ENCODE measurements at regions not wholly inside any gene's neighbourhood (a gene's known extent, or its start where the extent isn't known, plus 50 kb on each side); places are given as distances from the start of the nearest gene placed in this dataset.
"Not testable (repeated sequence)": the region's sequence is repeated elsewhere in the genome, so short reads cannot be mapped to it uniquely, and the experiment has no call there.

DNA sequence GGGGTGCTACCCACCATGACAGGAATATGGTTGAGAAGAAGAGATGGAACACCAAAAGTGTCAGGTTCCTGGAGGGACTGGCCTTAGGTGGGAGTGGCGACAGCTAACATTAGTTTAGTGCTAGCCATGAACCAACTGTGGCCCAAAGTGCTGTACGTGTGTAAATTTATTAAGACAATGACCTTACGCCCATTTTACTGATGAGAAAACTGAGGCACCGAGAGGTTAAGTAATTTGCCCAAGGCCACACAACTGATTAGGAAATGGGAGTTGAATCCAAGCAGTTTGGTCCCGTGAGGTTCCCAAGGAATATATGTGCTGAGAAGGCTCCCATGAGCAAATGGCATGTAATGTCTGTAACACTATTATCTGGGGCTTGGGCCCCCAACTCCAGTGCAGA is 109.5 kb upstream of the SLC1A4 start:
- DNase-seq (ENCODE audit: low read depth in 2 of 2), result no peak

DNA sequence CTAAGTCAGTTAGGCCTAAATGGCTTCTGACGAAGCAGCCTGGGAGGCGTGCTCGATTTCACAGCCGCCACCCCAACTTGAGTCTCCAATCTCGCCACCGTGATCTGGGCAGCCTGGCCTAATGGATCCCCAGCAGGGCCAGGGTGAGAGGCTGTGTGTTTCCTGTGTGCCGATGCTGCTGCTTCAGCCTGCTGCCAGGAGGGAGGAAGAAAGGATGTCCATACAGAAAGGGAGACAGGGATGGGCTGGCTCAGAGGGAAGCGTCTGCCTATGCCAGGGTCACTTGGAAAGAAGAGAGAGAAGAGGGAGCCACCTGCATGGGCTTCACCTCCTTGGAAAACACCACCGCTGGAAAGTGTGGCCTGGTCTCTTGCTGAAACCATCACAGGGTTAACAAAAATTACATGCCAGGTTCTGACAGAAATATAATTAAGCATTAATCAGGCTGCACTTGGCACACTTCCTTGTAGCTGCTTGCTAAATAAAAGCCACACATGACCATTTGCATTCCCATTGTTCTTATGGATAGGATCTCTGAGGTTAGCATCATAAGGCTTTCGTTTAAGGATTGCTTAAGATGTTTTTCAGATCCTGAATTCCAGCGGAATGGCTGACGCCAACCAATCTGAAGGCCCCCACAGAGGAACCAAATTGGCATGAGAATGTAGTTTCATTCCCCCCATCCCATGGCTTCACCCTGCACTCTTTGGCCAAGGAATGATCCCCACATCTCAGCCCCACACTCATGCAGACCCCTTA is 108.8 kb upstream of the SLC1A4 start:
- DNase-seq (ENCODE audit: low read depth in 2 of 2), result no peak

DNA sequence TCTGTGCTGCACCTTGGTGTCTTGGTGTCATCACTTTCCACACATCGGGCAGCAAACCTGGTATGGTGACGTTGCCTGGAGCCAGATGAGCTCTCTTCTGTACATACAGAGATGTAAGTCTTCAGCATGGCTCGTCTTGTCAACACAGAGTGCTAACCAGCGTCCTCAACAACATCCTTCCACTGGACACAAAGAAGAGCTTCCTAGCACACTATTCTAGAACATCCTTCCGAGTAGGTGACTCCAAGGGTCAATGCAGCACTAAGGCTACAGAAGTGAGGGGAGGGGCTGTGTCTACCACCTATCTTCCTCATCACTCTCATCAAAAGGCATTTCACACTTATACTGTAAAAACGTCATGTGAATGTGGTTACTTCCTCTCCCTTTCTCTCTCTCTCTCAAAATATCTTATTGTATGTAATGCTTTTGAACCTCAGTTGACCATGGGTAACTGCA is 108.1 kb upstream of the SLC1A4 start:
- no peak for DNase-seq (ENCODE audit: low read depth in 2 of 2)

DNA sequence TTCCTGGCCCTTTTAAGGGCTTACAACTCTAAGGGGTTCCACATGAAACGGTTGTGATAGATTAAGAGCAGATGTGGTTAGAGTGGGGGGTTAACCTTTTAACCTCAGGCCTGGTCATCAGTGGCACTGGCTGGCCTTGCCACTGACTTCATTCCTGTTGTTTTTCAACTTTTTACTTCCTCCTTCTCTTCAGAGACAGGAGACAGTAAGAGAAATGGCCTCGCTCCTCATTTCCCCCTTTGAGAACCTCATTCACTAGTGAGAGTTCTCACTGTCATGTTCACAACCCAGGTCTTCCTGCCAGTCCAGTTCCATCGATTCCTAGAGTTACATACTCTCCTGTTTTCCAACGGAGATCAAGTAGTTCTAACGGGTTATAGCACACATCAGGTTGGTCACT is 101.6 kb upstream of the SLC1A4 start:
- DNase-seq (ENCODE audit: low read depth in 2 of 2), result no peak

DNA sequence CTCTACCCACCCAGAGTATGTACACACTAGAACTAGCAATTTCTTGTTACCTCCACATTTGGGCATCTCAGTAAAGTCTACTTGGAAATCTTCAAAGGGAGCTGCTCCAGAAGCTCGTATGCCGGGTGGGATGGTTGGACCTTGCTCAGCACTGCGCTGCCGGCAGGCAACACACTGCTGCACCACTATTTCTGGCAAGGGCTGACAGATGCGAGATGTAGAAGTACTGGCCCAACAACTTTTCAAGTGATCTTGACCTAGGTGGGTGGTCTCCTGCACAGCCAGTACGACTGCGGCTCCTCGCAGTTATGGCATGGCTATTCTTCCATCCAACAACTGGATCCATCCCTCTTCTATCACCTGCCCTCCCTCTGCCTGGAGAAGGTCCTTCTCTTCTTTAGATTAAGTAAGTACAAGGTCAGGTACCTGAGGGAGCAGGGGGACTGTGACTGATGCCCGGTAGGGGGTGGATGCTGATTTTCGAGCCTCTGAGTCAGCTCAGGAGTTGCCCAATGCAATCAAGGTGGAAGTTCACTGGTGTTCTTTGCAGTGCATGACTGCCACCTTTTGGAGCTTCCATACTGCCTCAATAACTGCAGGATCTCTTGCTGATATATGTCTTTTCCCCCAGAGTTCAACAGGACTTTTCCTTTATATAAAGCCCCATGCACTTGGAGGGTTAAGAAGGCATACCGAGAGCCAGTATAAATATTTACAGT is 100.4 kb upstream of the SLC1A4 start:
- no peak for DNase-seq (ENCODE audit: low read depth in 2 of 2)

DNA sequence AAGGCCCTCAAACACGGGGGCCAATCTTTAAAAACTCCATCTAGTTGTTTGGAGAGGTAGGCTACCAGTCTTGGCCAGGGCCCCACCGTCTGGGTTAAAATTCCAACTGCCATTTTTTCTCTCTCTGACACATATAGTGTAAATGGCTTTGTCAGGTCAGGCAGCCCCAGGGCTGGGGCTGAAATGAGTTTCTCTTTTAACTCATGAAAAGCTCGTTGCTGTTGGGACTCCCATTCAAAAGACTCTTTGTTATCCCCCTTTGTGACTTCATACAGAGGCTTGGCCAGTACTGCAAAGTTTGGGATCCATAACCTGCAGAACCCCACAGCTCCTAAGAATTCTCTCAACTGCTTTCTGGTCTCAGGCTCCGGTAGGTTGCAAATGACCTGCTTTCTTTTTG is 99.4 kb upstream of the SLC1A4 start:
- DNase-seq (ENCODE audit: low read depth in 2 of 2), result no peak

DNA sequence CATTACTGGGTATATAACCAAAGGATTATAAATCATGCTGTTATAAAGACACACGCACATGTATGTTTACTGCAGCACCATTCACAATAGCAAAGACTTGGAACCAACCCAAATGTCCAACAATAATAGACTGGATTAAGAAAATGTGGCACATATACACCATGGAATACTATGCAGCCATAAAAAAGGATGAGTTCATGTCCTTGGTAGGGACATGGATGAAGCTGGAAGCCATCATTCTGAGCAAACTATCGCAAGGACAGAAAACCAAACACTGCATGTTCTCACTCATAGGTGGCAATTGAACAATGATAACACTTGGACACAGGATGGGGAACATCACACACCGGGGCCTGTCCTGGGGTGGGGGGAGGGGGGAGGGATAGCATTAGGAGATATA is 92.6 kb upstream of the SLC1A4 start:
- DNase-seq (ENCODE audit: low read depth in 2 of 2), result not testable (repeated sequence)

DNA sequence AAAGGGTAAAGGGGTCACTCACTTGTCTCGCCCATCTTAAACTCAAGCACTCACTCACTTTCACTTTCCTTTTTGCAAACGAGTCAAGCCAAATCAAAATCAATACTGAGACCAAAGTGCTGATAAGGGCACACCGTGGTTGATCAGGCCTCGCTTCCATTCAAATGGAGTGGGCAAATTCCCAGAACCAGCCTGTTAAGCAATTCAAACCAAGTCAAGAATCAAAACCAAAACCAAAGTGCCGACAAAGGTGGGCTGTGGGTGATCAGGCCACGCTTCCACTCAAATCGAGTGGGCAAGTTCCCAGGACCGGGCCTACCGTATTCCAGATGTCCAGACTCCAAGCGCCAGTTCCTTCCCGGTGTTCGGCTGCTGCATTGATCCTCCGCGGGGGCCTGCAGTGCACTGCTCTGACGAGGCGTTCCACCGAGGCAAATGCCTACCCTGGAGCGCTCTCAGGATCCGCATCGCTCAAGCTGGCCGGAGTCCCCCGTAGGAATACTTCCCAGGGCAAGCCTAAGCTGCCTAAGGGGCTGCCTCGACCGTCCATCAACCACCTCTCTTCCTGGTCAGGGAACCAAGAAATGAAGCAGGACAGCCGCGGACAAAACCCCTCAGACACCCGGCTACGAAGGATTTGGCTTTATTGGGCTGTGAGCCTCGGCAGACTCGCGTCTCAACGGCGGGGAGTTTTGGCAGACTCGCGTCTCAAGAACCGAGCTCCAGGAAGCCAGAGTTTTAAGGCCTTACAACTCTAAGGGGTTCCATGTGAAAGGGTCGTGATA is 89.9 kb upstream of the SLC1A4 start:
- DNase-seq (ENCODE audit: low read depth in 2 of 2), result no peak

DNA sequence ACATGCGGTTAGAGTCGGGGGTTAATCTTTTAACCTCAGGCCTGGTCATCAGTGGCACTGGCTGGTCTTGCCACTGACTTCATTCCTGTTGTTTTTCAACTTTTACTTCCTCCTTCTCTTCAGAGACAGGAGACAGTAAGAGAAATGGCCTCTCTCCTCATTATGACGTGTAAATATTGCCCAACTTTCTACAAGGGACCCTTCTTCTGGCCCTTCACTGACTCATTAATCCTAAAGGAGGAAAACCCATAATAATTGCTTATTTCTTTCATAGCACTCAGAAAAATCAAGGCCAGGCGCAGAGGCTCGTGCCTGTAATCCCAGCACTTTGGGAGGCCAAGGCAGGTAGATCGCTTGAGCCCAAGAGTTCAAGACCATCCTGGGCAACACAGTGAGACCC is 89.3 kb upstream of the SLC1A4 start:
- DNase-seq (ENCODE audit: low read depth in 2 of 2), result not testable (repeated sequence)

DNA sequence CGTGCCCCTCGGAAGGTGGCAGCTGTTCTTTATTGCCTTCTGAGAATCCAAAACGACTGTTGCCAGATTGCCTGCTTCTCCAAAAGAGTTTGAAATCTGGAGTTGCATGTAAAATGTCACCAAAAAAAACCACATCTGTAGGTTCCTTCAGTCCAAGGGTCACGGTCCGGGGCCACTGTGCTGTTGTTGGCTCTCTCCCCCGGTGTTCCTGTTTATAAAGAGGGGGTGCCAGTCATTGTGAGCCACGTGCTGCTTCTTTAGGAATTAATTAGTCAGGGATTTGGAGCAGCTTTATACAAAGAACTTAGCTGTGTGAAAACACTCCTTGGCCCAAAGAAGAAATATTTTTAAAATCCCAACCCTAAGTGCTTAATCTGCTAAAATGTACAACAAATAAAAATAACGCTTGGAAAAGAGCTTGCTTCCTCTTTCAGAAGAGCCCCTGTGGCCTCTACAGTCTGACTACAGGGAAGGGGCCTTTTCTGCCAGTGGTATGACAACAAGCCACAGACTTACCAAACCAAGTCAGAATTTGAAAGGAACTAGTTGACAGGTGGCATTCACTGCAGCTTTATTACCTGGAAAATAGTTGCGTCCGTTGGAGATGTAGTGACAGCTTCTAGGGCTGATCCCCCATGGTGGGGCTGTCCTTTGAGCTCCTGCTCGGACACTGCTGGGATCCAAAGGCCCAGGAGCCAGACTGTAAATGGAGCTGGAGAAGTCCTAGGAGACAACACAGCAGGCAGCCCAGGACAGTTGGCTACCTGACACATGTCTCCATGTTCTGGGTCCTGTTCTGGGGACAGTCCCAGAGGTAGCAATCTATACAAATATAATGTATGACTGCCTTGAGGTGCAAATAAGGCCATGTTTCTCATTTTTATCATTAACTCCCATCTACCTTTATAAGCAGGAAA is 84.5 kb upstream of the SLC1A4 start:
- DNase-seq (ENCODE audit: low read depth in 2 of 2), result no peak

DNA sequence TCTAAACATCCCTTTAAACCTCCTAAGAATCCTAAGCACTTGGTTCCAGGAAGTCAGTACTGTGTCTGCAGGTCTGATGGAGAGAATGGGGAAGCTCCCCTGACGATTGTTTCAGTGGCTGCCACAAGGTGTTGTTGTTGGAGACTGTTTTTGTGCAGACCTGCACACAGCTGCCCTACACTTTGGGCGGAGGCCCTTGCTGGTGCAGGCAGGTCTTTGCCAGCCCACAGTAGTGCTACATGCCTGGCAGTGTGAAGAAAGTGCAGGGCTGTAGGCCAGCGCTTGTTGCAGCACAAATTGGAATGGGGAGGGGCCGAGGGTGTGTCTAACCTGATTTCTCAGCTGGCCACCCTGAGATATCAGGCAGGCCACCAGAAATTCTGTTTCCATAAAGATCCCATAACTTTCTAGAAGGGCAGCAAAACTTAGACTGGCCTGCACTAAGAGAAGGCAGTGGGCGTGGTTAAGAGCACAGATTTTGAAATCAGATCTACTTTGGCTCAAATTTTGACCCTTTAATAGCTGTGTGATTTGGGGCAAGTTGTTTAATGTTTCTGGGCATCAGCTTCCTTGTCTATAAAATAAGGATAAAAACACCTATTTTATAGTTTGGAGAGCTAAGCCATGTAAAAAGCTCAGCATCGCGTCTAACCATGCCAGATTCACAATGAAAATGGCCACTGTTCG is 83.7 kb upstream of the SLC1A4 start:
- no peak for DNase-seq (ENCODE audit: low read depth in 2 of 2)

DNA sequence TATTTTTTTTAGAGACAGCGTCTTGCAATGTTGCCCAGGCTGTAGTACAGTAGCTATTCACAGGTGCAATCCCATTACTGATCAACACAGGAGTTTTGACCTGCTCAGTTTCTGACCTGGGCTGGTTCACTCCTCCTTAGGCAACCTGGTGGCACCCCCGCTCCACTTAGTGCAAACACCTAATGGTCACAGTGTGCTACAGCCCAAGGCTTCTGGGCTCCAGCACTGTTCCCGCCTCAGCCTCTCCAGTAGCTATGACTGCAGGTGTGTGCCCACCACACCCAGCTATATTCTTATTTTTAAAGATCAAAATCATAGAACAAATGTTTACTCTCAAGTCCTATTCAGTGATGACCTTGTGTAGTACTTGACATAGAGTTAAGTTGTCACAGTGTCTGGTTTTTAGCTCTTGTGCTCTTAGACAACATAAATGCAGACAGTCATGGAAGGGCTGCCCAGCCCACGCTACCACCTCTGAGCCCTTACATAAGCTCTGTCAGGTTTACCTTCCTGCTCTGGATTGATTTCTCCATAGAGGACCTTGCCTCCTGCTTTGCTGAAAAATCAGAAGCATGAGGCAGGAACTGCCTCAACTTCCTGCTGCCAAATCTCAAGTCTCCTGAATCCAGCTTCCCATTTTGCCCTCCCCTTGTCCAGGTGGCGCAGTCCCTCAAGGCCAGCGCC is 82.2 kb upstream of the SLC1A4 start:
- DNase-seq (ENCODE audit: low read depth in 2 of 2), result no peak

DNA sequence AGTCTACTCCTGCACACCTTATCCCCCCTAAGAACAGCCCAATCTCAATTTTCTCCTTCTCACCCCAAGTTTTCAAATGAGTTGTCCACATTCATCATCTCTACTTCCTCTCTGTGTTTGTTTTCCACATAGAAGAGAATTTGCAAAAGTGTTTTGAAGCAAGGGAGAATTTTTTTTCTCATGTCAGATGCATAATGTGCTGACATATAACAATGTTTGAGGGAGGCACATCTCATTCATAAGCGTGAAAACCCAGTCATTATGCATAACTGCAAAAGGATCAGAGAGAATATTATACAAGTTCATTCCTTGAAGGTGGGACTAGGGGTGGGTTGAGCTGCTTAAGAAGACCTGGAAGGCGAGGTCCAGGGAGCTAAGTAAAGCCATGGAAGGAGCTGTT is 80.8 kb upstream of the SLC1A4 start:
- DNase-seq (ENCODE audit: low read depth in 2 of 2), result no peak

DNA sequence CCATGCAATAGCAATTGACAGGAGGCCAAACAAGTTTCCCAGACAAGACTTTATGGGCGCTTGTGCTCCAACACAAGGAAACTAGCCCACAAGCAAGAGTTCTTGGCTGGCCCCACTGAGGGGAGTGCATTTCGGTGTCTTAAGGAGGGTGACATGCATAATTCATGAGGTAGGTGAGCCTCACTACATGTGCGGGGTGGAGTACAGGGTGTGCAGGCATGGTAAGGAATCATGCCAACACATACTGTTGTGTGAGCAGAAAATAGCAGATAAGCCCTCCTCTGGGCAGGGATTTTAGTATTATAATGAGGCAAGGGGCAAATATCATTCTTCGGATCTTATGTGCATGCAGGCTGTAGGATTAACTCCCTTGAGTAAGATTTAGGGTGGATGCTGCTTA is 78.7 kb upstream of the SLC1A4 start:
- no peak for DNase-seq (ENCODE audit: low read depth in 2 of 2)

DNA sequence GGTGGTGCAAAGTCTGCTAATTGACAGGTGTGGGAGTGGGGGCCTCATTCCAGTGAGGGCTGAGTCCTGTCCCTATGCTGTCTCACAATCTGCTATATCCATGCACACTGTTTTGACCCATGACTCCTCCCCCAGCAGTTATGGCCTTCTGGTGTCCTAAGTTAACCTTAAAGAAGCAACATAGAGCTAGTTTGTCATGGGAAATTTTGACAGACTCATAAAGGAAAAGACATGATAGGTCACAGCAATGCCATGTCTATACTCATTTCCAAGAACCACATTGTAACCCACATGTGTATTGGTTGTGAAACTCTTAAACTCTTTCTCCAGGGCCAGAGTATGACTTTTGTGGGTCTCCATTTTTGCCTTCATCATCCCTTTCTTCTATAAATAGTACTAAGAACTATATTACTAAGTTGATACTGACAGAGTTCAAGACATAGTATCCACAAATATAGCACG is 78.2 kb upstream of the SLC1A4 start:
- no peak for DNase-seq (ENCODE audit: low read depth in 2 of 2)

DNA sequence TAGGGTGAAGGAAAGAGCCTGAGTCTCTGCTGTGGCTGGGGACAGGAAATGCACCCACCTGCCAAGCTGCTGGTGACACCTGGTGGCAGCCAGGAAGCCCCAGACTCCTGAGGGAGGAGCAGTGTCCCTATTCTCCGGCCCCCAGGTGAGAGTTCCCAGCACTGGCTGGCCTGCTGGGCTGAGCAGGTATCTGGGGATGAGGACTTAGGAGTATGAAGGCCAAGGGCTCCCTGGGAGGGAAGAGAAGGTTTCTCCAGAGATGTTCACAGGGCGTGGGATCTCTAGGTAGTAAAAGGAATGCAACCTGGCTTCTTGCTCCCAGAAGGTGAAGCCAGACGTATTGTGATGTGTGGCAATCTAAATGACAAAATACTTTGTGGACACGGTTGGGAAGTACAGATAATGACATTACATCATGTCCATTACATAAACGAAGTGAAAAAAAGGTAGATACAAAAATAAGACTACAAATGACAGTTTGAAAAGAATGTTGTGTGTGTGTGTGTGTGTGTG is 75.8 kb upstream of the SLC1A4 start:
- no peak for DNase-seq (ENCODE audit: low read depth in 2 of 2)

DNA sequence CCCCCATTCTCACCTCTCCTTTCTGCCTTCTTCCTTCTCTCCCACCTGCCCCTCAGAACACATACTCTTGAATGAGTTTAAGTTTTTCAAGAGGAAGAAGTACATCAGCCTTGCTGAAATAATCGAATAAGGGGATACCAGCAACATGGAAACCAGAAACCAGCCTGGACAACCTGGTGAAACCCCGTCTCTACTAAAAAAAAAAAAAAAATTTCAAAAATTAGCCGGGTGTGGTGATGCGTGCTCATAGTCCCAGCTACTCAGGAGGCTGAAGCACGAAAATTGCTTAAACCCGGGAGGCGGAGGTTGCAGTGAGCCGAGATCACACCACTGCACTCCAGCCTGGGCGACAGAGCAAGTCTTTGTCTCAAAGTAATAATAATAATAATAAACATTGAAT is 75.0 kb upstream of the SLC1A4 start:
- no peak for DNase-seq (ENCODE audit: low read depth in 2 of 2)

DNA sequence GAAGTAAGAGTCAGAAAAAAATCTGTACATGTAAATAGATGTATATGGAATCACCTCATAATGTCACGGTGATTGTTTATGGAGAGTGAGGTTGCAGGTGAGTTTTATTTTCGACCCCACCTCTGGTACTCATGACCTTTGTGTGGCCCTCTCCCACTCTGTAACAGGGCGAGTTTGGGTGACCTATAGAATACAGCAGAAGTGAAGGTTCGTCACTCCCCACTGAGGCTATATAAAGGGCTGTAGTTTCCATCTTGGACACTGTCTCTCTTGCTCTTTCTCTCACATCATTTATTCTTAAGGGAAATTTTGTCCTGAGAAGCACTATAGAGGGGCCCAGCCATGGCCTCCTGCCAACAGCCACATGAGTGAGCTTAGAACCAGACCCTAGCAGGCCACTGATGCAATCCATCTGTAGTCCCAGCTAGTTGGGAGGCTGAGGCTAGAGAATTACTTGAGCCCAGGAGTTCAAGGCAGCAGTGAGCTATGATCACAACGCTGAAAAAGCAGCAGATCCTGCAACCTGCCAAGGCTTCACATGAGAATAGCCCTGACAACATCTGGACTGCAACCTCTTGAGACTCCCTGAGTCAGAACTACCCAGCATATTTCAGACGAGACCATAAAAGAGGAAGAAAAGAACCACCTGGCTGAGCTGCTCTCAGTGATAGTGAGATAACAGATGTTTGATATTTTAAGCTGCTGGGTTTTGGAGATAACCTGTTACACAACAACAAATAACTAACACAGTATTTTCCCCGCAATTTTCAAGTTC is 74.3 kb upstream of the SLC1A4 start:
- DNase-seq (ENCODE audit: low read depth in 2 of 2), result no peak

DNA sequence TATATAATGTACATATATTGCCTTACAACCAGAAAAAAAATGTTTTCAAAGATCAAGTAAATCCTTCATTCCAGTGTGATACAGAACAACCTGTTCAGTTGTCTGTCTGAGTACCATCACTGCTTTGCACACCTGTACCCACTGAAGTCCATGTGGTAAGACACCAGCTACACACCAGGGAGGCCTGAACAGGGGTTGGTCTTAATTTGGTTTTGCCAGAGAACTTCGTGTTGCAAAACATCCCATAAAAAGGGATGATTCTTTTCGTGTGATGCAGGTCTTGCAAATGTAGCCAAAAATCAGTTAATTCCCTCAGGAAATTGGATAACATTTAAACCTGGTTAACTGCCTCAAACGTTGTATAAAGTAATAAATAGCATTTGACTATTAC is 73.7 kb upstream of the SLC1A4 start:
- DNase-seq (ENCODE audit: low read depth in 2 of 2), result no peak

All from stimulated activated CD4-positive, alpha-beta T cell treated with anti-CD3 and anti-CD28 coated beads, Interleukin-1b, Interleukin-23, amount 100 ng/mL, for 4 hours (primary cell).